Ishikawa (cell line): ENCODE measurements at regions not wholly inside any gene's neighbourhood (a gene's known extent, or its start where the extent isn't known, plus 50 kb on each side); places are given as distances from the start of the nearest gene placed in this dataset.

ENCODE experiments used
- CEBPB ChIP-seq: IDR thresholded peaks from 2 replicates; pipeline ENCODE4 v1.6.1; 2012
- CREB1 ChIP-seq: IDR thresholded peaks from 2 replicates; pipeline ENCODE4 v1.6.1; 2012; ENCODE audit warnings: low read depth
- EGR1 ChIP-seq: IDR thresholded peaks from 2 replicates; pipeline ENCODE4 v1.6.1; 2012
- EP300 ChIP-seq: IDR thresholded peaks from 2 replicates; pipeline ENCODE4 v1.6.1; 2012; ENCODE audit warnings: borderline replicate concordance
- FOXM1 ChIP-seq: IDR thresholded peaks from 2 replicates; pipeline ENCODE4 v1.6.1; 2012; ENCODE audit warnings: low read depth, borderline replicate concordance
- MAX ChIP-seq: IDR thresholded peaks from 2 replicates; pipeline ENCODE4 v1.6.1; 2012
- NFIC ChIP-seq: IDR thresholded peaks from 2 replicates; pipeline ENCODE4 v1.6.1; 2012
- RAD21 ChIP-seq: IDR thresholded peaks from 2 replicates; pipeline ENCODE4 v1.6.1; 2012; ENCODE audit warnings: low read depth
- REST ChIP-seq: IDR thresholded peaks from 2 replicates; pipeline ENCODE4 v1.6.1; 2012; ENCODE audit warnings: low read depth, mild to moderate bottlenecking
- TAF1 ChIP-seq: IDR thresholded peaks from 2 replicates; pipeline ENCODE4 v1.6.1; 2012; ENCODE audit warnings: low read depth, mild to moderate bottlenecking
- TCF12 ChIP-seq: IDR thresholded peaks from 2 replicates; pipeline ENCODE4 v1.6.1; 2012; ENCODE audit warnings: low read depth
- TEAD4 ChIP-seq: IDR thresholded peaks from 2 replicates; pipeline ENCODE4 v1.6.1; 2012
- YY1 ChIP-seq: IDR thresholded peaks from 2 replicates; pipeline ENCODE4 v1.6.1; 2012; ENCODE audit warnings: low read depth
- ZBTB7A ChIP-seq: IDR thresholded peaks from 2 replicates; pipeline ENCODE4 v1.6.1; 2012; ENCODE audit warnings: low read depth
- TF ChIP-seq, protein P1 (sequence below): IDR thresholded peaks from 2 replicates; pipeline ENCODE4 v1.6.1; 2012

DNA sequence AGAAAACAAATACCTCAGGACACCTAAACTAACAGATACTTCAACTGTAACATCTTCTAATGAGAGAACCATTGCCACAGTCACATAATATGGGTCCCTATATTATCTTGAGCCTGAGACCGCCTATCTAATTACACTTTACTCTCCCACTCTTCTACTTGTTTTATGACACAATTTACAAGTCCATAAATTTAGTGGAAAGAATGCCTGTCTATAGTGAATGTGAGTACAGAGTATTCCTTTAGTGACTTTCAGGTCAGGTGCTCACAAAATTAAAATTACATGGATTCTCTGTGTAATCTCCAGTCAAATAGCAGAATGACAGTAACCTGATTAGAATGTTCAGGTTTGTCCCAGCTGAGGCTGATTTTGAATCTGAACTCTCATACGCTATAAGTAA lies 624.1 kb downstream of the PKHD1 start:
- TF ChIP-seq TCF12 (no peak), CEBPB (no peak), YY1 (no peak), ZBTB7A (no peak), EGR1 (no peak)
- TF ChIP-seq, protein P1, sequence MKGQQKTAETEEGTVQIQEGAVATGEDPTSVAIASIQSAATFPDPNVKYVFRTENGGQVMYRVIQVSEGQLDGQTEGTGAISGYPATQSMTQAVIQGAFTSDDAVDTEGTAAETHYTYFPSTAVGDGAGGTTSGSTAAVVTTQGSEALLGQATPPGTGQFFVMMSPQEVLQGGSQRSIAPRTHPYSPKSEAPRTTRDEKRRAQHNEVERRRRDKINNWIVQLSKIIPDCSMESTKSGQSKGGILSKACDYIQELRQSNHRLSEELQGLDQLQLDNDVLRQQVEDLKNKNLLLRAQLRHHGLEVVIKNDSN, result no peak

- TF ChIP-seq EGR1, result no peak
- no peak for TF ChIP-seq ZBTB7A
- TF ChIP-seq CREB1, result no peak
- no peak for TF ChIP-seq NFIC
- TF ChIP-seq REST, result no peak
- no peak for TF ChIP-seq YY1
These were observed 622.5 kb downstream of the PKHD1 start for GRCh38 chr6:51464956-51465355.

DNA sequence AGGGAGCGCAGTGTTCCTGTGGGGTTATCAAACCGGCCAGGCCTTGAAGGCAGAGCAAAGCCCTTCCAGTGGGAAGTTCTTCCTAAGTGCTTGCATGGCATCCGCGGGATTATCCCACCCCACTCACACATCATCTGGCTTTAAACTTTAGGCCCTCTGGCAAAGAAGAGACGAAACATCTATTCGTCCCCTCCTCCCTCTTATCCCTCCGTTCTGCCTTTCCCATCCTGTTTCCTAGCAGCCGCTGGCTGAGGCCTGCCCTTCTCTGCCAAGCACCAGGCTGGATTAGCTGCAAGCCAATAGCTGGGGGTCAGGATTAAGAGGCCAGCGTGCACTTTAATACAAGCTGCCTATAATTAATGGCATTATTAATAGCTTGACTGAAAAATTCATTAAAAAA lies 621.0 kb downstream of the PKHD1 start:
- TF ChIP-seq MAX, result no peak

DNA sequence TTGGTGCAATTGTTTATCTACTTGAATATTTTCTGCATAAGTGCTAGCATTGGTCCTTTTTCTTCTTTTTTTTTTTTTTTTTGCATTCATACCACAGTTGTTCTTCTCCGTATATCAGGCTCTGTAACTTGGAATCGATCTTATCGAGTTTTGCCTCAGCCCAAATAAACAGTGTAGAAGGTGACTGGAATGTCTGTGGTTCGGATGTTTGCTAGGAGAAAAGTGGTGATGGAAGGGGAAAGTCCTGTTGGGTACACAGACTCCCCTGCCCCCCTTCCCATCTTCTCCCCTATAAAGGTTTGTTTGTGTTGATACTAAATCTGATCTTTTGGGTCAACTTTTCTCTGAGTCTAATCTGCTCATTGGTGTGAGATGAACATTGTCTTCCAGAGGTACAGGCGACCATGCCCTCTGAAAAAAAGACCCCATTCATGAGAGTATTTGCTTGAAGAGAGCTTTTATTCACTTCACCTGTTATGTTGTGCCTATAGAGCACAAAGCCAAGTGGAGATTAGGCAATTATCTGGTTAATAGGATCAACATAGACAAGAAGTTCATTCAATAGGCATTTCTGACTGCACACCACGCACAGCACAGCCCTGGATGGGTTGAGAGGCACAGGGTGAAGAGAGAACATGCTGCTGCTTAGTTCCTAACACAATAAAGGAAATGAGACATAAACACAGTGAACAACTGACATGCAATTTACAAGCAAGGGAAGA lies 620.0 kb downstream of the PKHD1 start:
- TF ChIP-seq RAD21 (no peak), TCF12 (no peak), CREB1 (no peak), REST (no peak), TEAD4 (no peak), CEBPB (no peak), ZBTB7A (no peak), EGR1 (no peak), MAX (no peak)
- TF ChIP-seq, protein P1, result no peak

- TF ChIP-seq NFIC (no peak), YY1 (no peak), MAX (no peak)
These were observed 618.7 kb downstream of the PKHD1 start for GRCh38 chr6:51468704-51469103.

GRCh38 chr6:51472745-51473487 lies 614.5 kb downstream of the PKHD1 start:
- TF ChIP-seq EP300, result no peak
- TF ChIP-seq REST, result no peak
- no peak for TF ChIP-seq YY1
- no peak for TF ChIP-seq MAX
- TF ChIP-seq ZBTB7A, result no peak
- no peak for TF ChIP-seq FOXM1
- TF ChIP-seq, protein P1, result no peak
- TF ChIP-seq TAF1, result no peak
